Ovary (tissue), 7 donors: ENCODE measurements at regions not wholly inside any gene's neighbourhood (a gene's known extent, or its start where the extent isn't known, plus 50 kb on each side); places are given as distances from the start of the nearest gene placed in this dataset.

Source experiments
- DNase-seq, 5 donors: peaks; one replicate each; pipeline ENCODE4 v3.0.0-alpha.2; 2019 to 2020
- H3K27ac ChIP-seq, 2 donors: fragments of 200-600 bp; one replicate each; pipeline versions ENCODE4 v1.5.1 to v1.8.0; 2019 to 2022
- H3K27me3 ChIP-seq: fragments of 200-600 bp; one replicate; pipeline ENCODE4 v1.8.0; 2022
- H3K36me3 ChIP-seq: fragments of 200-600 bp; sonication (generic); one replicate; pipeline ENCODE4 v1.5.1; 2019
- H3K4me1 ChIP-seq: one replicate; pipeline ENCODE4 v1.8.1; 2013; ENCODE audit warnings: mild to moderate bottlenecking, moderate library complexity; ENCODE audit not compliant: insufficient read depth
- H3K4me3 ChIP-seq: fragments of 200-600 bp; sonication (generic); one replicate; pipeline ENCODE4 v1.5.1; 2017
- H3K9me3 ChIP-seq, 2 donors: fragments of 200-600 bp in 1 of 2; sonication (generic) in 1 of 2; one replicate each; pipeline versions ENCODE4 v1.5.1 to v1.8.1; 2013 to 2019; ENCODE audit warnings: mild to moderate bottlenecking in 1 of 2, moderate library complexity in 1 of 2
- EP300 ChIP-seq: sonication (generic); formaldehyde crosslinking; IDR thresholded peaks from one replicate; pipeline ENCODE4 v1.6.1; 2017; ENCODE audit warnings: antibody characterized with exemption
- POLR2A ChIP-seq: fragments of 450-650 bp; IDR thresholded peaks from one replicate; pipeline ENCODE4 v1.6.1; 2017; ENCODE audit warnings: antibody characterized with exemption, mild to moderate bottlenecking, moderate library complexity
- WGBS, 3 donors: extraction: QIAGEN DNeasy Blood & Tissue Kit in 1 of 3; methylation state at CpG; one replicate each; pipeline versions ENCODE4 v1.1.5 to v1.1.7; 2013 to 2017; 5-methylcytosine and 5-hydroxymethylcytosine counted together
- intact Hi-C, 4 donors: fragments of 100-400 bp; cut with DNase I; formaldehyde crosslinking; loops; one replicate each; pipeline versions ENCODE4 v1.11.0 to v1.15.1; 2022 to 2023
- TF ChIP-seq, protein P1 (sequence below), 3 donors: fragments of 450-650 bp in 2 of 3; fragments of 200-600 bp in 1 of 3; IDR thresholded peaks; one replicate each; pipeline versions ENCODE4 v1.5.1 to v1.8.0; 2016 to 2022; ENCODE audit warnings: antibody characterized with exemption in 3 of 3, mild to moderate bottlenecking in 1 of 3
- donor health status: DM: no; HTN: no; CAD: no; lungs with moderate emphysema.
- donor health status: DM: no; HTN: no; CAD: no.
- donor health status: Bipolar disorder and iron deficiency.
- donor health status: DM: no; HTN: no; CAD: no.
- donor health status: DM: yes; HTN: yes; CAD: no.

GRCh38 chr2:193103064-193103463 is 908.3 kb upstream of the TMEFF2 start:
- H3K36me3 ChIP-seq, result no peaks in the 10 kb centered on the region
- WGBS, 3 donors, result 15 to 35% (median 27%) methylated on average over 1 of the region's 1 CpG
- H3K9me3 ChIP-seq, result no peaks in the 10 kb centered on the region
- H3K4me3 ChIP-seq, result no peak overlapping the region
- intact Hi-C loops, result no loop called here
- H3K27me3 ChIP-seq, result no peaks in the 10 kb centered on the region
- no peak overlapping the region for H3K27ac ChIP-seq
- no peak for DNase-seq
- TF ChIP-seq, protein P1, sequence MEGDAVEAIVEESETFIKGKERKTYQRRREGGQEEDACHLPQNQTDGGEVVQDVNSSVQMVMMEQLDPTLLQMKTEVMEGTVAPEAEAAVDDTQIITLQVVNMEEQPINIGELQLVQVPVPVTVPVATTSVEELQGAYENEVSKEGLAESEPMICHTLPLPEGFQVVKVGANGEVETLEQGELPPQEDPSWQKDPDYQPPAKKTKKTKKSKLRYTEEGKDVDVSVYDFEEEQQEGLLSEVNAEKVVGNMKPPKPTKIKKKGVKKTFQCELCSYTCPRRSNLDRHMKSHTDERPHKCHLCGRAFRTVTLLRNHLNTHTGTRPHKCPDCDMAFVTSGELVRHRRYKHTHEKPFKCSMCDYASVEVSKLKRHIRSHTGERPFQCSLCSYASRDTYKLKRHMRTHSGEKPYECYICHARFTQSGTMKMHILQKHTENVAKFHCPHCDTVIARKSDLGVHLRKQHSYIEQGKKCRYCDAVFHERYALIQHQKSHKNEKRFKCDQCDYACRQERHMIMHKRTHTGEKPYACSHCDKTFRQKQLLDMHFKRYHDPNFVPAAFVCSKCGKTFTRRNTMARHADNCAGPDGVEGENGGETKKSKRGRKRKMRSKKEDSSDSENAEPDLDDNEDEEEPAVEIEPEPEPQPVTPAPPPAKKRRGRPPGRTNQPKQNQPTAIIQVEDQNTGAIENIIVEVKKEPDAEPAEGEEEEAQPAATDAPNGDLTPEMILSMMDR (IDR thresholded peaks at IDR 0.05), result no peak
- TF ChIP-seq POLR2A, result no peak
- TF ChIP-seq EP300, result no peak
- H3K4me1 ChIP-seq, result no peaks in the 10 kb centered on the region

DNA sequence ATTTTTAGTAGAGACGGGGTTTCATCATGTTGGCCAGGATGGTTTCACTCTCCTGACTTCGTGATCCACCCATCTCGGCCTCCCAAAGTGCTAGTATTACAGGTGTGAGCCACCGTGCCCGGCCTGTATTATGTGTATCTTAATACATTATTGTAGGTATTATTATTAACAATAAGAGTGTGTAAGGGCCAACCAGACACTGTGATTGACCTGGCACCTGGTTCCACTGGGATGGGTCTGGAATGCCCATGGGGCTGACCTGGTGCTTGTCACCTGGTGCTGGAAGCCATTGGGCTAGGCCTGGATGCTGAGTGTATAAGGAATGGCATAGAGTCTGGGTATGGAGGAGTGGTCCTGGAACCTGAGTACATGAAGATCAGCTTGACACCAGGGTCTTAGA is 906.9 kb upstream of the TMEFF2 start:
- Histone ChIP-seq H3K4me1 (no peaks in the 10 kb centered on the region), H3K27me3 (no peaks in the 10 kb centered on the region), H3K36me3 (no peaks in the 10 kb centered on the region), H3K4me3 (no peak overlapping the region), H3K27ac (no peak overlapping the region), H3K9me3 (no peaks in the 10 kb centered on the region)
- 95 to 96% (median 96%) methylated on average over 5 of the region's 5 CpGs for WGBS, 3 donors
- no peak for TF ChIP-seq EP300
- no peak for TF ChIP-seq POLR2A
- TF ChIP-seq, protein P1 (IDR thresholded peaks at IDR 0.05), result no peak
- intact Hi-C loops, result no loop called here
- no peak for DNase-seq

DNA sequence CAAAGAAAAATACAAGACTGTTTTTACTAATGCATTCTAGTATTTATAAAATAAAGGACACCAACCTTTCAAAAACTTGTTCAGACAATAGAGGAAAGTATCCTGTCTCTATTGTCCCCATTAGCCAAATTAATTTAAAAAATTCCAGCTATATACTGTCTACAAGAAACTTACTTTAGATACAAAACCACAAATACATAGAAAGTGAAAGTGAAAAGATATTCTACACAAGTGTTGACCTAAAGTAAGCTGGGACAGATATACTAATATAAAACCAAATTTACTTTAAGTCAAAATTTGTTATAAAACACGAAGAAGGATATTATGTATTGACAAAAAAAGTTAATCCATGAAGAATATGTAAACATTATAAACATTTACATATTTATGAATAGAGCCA is 893.3 kb upstream of the TMEFF2 start:
- Histone ChIP-seq H3K27ac (no peak overlapping the region), H3K9me3 (no peaks in the 10 kb centered on the region), H3K36me3 (no peaks in the 10 kb centered on the region), H3K4me3 (no peak overlapping the region), H3K27me3 (no peaks in the 10 kb centered on the region), H3K4me1 (no peaks in the 10 kb centered on the region)
- intact Hi-C loops, result no loop called here
- DNase-seq, result no peak
- 11 to 26% (median 26%) methylated on average over 1 of the region's 1 CpG for WGBS, 3 donors
- TF ChIP-seq, protein P1 (IDR thresholded peaks at IDR 0.05), result no peak
- TF ChIP-seq EP300 (no peak), POLR2A (no peak)

- no peaks in the 10 kb centered on the region for H3K4me1 ChIP-seq
- no peaks in the 10 kb centered on the region for H3K9me3 ChIP-seq
- no peak overlapping the region for H3K27ac ChIP-seq
- H3K36me3 ChIP-seq, result no peaks in the 10 kb centered on the region
- H3K4me3 ChIP-seq, result no peak overlapping the region
- TF ChIP-seq, protein P1 (IDR thresholded peaks at IDR 0.05), result no peak
- TF ChIP-seq EP300, result no peak
- TF ChIP-seq POLR2A, result no peak
- H3K27me3 ChIP-seq, result no peaks in the 10 kb centered on the region
- no peak for DNase-seq
- intact Hi-C loops, result no loop called here
Observed at GRCh38 chr2:193076995-193077394, 882.3 kb upstream of the TMEFF2 start.

DNA sequence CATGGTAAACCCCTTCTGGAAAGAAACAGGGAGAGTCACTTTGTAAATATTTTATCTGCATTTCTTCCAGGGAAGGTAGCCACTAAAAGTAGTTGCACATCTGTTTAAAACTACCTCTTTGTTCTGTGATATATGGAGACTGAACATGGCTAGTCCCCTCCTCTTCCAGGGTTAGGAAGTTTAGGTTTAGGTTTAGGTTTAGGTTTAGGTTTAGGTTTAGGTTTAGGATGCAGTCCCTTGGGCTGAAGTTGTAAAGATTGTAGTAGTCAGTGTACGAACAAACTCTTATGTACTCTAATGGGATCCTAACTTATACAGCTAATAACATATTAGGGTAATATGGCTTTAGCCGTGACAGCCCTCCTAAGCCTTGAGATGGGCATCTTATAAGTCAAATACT is 880.2 kb upstream of the TMEFF2 start:
- TF ChIP-seq EP300 (no peak), POLR2A (no peak)
- TF ChIP-seq, protein P1 (IDR thresholded peaks at IDR 0.05), result no peak
- DNase-seq, result no peak
- Histone ChIP-seq H3K9me3 (no peaks in the 10 kb centered on the region), H3K27me3 (no peaks in the 10 kb centered on the region), H3K4me1 (no peaks in the 10 kb centered on the region), H3K4me3 (no peak overlapping the region), H3K36me3 (no peaks in the 10 kb centered on the region), H3K27ac (no peak overlapping the region)
- intact Hi-C loops, result no loop called here
- WGBS, 3 donors, result 85 to 94% (median 89%) methylated on average over 2 of the region's 2 CpGs
